ENCODE measurements at regions not wholly inside any gene's neighbourhood (a gene's known extent, or its start where the extent isn't known, plus 50 kb on each side); places are given as distances from the start of the nearest gene placed in this dataset.

DNA sequence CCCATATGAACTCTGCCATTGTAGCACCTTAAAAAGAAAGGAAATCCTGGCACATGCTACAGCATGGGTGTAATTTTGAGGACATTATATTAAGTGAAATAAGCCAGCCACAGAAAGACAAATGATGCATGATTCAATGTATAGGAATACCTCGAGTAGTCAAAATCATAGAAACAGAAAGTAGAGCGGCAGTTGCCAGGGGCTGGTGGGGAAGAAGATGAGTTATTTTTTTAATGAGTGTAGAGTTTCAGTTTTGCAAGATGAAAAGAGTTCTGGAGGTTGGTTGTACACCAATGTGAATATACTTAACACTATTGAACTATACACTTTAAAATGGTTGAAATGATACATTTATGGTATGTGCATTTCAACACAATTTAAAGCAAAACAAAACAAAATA is 133.0 kb downstream of the ZDHHC21 start:
- no peak for TF ChIP-seq POLR2AphosphoS5 (IDR thresholded peaks at IDR 0.05; ENCODE audit: low read depth, low read length)
- no peak for TF ChIP-seq TAF1 (IDR thresholded peaks at IDR 0.05; ENCODE audit: borderline replicate concordance, insufficient read depth, low read length)
- TF ChIP-seq, protein P1, sequence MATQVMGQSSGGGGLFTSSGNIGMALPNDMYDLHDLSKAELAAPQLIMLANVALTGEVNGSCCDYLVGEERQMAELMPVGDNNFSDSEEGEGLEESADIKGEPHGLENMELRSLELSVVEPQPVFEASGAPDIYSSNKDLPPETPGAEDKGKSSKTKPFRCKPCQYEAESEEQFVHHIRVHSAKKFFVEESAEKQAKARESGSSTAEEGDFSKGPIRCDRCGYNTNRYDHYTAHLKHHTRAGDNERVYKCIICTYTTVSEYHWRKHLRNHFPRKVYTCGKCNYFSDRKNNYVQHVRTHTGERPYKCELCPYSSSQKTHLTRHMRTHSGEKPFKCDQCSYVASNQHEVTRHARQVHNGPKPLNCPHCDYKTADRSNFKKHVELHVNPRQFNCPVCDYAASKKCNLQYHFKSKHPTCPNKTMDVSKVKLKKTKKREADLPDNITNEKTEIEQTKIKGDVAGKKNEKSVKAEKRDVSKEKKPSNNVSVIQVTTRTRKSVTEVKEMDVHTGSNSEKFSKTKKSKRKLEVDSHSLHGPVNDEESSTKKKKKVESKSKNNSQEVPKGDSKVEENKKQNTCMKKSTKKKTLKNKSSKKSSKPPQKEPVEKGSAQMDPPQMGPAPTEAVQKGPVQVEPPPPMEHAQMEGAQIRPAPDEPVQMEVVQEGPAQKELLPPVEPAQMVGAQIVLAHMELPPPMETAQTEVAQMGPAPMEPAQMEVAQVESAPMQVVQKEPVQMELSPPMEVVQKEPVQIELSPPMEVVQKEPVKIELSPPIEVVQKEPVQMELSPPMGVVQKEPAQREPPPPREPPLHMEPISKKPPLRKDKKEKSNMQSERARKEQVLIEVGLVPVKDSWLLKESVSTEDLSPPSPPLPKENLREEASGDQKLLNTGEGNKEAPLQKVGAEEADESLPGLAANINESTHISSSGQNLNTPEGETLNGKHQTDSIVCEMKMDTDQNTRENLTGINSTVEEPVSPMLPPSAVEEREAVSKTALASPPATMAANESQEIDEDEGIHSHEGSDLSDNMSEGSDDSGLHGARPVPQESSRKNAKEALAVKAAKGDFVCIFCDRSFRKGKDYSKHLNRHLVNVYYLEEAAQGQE (IDR thresholded peaks at IDR 0.05; ENCODE audit: insufficient read depth in 1 of 2, low read depth in 2 of 2, low read length in 2 of 2), result no peak
- no peak for TF ChIP-seq FOXP2 (optimal IDR thresholded peaks at IDR 0.05; ENCODE audit: borderline replicate concordance, extremely low read depth, extremely low read length, insufficient read depth)
- TF ChIP-seq SIN3A (IDR thresholded peaks at IDR 0.05; ENCODE audit: borderline replicate concordance, insufficient read depth, low read length), result no peak

DNA sequence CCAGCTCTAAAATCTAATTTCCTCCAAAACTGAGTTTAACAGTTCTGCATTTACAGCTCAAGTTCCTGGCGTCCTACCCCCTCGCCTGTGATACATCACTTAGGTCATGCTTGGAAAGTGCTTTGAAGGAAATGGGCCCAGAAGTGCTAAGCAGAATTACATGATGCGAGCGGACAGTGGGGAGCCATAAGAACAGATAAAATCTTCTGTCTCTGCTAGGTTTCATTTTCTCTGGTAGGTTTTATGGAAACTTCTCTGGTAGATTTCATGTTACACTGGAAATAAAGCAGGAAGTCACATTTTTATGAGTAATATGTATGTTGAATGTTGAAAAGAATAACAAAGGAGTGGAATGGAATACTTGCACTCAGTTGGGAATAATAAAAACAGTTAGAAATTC is 138.3 kb downstream of the ZDHHC21 start:
- TF ChIP-seq SIN3A (IDR thresholded peaks at IDR 0.05; ENCODE audit: borderline replicate concordance, insufficient read depth, low read length) (no peak), POLR2AphosphoS5 (IDR thresholded peaks at IDR 0.05; ENCODE audit: low read depth, low read length) (no peak), FOXP2 (optimal IDR thresholded peaks at IDR 0.05; ENCODE audit: borderline replicate concordance, extremely low read depth, extremely low read length, insufficient read depth) (no peak), TAF1 (IDR thresholded peaks at IDR 0.05; ENCODE audit: borderline replicate concordance, insufficient read depth, low read length) (no peak)
- TF ChIP-seq, protein P1 (IDR thresholded peaks at IDR 0.05; ENCODE audit: insufficient read depth in 1 of 2, low read depth in 2 of 2, low read length in 2 of 2), result no peak

DNA sequence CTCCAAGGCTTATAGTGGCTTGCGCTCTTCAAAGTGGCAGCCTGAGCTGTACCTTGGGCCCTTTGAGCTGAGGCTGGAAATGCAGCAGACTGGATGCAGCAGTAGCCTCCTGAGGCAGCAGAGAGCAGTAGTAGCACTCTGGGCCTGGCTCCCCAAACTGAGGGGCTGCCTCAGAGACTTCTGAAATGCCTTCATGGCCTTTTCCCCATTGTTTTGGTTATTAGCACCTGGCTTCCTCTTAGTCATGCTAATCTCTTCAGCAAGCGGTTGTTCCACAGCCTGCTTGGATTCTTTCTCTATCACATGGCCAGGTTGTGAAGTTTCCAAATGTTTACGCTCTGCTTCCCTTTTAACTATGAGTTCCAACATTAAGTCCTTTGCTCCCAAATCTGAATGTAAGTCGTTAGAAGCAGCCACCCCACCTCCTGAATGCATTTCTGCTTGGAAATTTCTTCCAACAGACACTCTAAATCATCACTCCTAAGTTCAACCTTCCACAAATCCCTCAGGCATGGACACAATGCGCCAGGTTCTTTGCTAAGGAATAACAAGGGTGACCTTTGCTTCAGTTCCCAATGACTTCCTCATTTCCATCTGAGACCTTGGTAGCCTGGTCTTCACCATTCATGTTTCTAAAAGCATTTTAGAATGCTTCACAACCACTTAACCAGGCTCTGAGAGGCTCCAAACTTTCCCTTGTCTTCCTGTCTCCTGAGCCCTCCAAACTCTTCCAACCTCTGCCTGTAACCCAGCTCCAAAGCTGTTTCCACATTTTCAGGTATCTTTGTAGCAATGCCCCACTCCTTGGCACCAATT is 145.8 kb downstream of the ZDHHC21 start:
- TF ChIP-seq FOXP2 (optimal IDR thresholded peaks at IDR 0.05; ENCODE audit: borderline replicate concordance, extremely low read depth, extremely low read length, insufficient read depth) (no peak), SIN3A (IDR thresholded peaks at IDR 0.05; ENCODE audit: borderline replicate concordance, insufficient read depth, low read length) (no peak), POLR2AphosphoS5 (IDR thresholded peaks at IDR 0.05; ENCODE audit: low read depth, low read length) (no peak), TAF1 (IDR thresholded peaks at IDR 0.05; ENCODE audit: borderline replicate concordance, insufficient read depth, low read length) (no peak)
- TF ChIP-seq, protein P1 (IDR thresholded peaks at IDR 0.05; ENCODE audit: insufficient read depth in 1 of 2, low read depth in 2 of 2, low read length in 2 of 2), result no peak

DNA sequence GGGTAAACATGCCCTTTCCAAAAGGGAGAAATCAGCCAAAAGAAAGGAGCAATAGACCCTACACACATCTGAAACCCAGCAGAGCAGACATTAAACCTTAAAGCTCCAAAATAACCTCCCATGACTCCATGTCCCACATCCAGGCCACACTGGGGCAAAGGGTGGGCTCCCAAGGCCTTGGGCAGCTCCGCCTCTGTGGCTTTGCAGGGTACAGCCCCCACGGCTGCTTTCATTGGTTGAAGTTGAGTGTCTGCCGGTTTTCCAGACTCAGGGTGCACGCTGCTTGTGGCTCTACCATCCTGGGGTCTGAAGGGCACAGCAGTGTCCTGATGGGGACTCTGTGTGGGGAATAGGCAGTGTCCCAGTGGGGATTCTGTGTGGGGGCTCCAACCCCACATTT is 146.5 kb downstream of the ZDHHC21 start:
- TF ChIP-seq FOXP2 (optimal IDR thresholded peaks at IDR 0.05; ENCODE audit: borderline replicate concordance, extremely low read depth, extremely low read length, insufficient read depth), result no peak
- no peak for TF ChIP-seq TAF1 (IDR thresholded peaks at IDR 0.05; ENCODE audit: borderline replicate concordance, insufficient read depth, low read length)
- no peak for TF ChIP-seq POLR2AphosphoS5 (IDR thresholded peaks at IDR 0.05; ENCODE audit: low read depth, low read length)
- TF ChIP-seq SIN3A (IDR thresholded peaks at IDR 0.05; ENCODE audit: borderline replicate concordance, insufficient read depth, low read length), result no peak
- TF ChIP-seq, protein P1 (IDR thresholded peaks at IDR 0.05; ENCODE audit: insufficient read depth in 1 of 2, low read depth in 2 of 2, low read length in 2 of 2), result no peak
